ENCODE measurements at regions not wholly inside any gene's neighbourhood (a gene's known extent, or its start where the extent isn't known, plus 50 kb on each side); places are given as distances from the start of the nearest gene placed in this dataset.

DNA sequence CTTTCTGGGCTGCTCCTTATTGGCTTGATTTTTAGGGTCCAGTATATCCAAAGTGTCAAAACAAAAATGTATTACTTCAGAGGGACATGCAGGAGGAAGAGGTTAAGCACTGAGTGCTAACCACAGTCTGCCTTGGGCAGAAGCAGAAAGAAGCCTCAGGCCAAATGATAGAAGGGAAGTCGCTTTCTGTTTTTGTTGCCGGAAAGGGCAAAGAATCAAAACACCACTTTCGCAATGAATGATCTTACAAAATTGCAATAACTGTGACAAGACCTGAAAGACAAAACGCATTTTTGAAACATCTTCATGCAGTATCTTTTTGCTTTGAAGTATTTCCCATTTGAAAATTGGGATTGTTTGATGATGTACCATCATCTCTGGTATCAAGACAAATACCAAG is 70.1 kb upstream of the PICALM start:
- H3K4me1 ChIP-seq (ENCODE audit: insufficient read depth, low read length, poor library complexity, severe bottlenecking), result no peaks in the 10 kb centered on the region
- peak overlapping the region; percentile 95 for H2AFZ ChIP-seq (ENCODE audit: low read length)
- CTCF ChIA-PET (ENCODE audit: unreplicated experiment), result no interaction called here
- no peaks in the 10 kb centered on the region for H3K79me2 ChIP-seq (ENCODE audit: insufficient read depth, low read depth, low read length)
- H3K27ac ChIP-seq (ENCODE audit: low read depth, low read length, poor library complexity, severe bottlenecking), result no peak overlapping the region
- H3K4me2 ChIP-seq (ENCODE audit: low read length), result peak overlapping the region; percentile 23
- no peaks in the 10 kb centered on the region for H3K9me2 ChIP-seq (ENCODE audit: insufficient read depth, low read length)
- no peaks in the 10 kb centered on the region for H3K36me3 ChIP-seq (ENCODE audit: insufficient read depth, low read length)
- no peaks in the 10 kb centered on the region for H3K9me3 ChIP-seq (ENCODE audit: low read length)
- H4K20me1 ChIP-seq (ENCODE audit: insufficient read depth, low read length), result no peaks in the 10 kb centered on the region
- TF ChIP-seq, protein P1, sequence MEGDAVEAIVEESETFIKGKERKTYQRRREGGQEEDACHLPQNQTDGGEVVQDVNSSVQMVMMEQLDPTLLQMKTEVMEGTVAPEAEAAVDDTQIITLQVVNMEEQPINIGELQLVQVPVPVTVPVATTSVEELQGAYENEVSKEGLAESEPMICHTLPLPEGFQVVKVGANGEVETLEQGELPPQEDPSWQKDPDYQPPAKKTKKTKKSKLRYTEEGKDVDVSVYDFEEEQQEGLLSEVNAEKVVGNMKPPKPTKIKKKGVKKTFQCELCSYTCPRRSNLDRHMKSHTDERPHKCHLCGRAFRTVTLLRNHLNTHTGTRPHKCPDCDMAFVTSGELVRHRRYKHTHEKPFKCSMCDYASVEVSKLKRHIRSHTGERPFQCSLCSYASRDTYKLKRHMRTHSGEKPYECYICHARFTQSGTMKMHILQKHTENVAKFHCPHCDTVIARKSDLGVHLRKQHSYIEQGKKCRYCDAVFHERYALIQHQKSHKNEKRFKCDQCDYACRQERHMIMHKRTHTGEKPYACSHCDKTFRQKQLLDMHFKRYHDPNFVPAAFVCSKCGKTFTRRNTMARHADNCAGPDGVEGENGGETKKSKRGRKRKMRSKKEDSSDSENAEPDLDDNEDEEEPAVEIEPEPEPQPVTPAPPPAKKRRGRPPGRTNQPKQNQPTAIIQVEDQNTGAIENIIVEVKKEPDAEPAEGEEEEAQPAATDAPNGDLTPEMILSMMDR (conservative IDR thresholded peaks at IDR 0.05; ENCODE audit: low read length), result no peak
- no peak overlapping the region for H3K4me3 ChIP-seq (ENCODE audit: low read depth, low read length, poor library complexity, severe bottlenecking)
- POLR2A ChIA-PET, result interaction anchor here (0.6 kb wide), 1 partner anchor 220 kb away, joined by 3 read pairs; no protein-coding TSS in a partner anchor
- no TSS peak for BruUV-seq (replicated peaks)
- intact Hi-C loops (cut with micrococcal nuclease; ENCODE audit: unreplicated experiment), result no loop called here
- peak; percentile 10 for DNase-seq (ENCODE audit: low spot score)

DNA sequence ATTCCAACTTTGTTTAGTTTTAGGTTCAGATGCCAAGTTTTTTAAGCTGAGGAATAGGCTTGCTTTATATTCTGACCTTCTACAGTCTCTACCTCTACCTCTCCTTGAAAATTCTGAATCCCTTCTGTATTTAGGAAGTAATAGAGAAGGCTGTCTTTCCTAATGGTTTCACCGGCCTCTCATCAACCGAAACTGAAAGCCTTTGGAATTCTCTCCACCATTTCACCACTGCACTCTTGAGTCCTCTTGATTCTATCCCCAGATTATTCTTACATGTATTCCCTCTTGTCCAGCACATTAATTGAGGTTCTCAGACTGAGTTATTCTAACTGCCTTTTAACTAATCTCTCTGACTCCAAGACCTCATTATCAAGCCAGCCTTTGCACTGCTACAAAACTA is 67.7 kb upstream of the PICALM start:
- BruUV-seq (replicated peaks), result no TSS peak

DNA sequence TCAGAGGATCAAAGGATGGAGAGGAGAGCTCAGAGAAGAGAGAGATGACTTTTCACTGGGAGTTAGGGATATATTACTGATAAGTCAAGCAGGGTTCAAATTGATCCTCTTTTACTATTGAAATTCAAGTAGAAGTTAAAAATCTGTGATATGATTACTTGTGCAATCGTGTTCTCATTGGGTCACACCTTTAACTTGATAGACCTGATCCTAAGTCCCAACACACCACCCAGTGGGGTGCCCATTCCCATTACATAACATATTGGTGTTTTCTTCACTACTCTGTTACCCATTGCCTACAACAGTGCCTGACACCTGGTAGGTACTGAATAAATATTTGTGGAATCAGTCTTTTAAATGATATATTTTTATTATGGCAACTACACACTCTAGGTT is 66.4 kb upstream of the PICALM start:
- Histone ChIP-seq H4K20me1 (ENCODE audit: insufficient read depth, low read length) (no peaks in the 10 kb centered on the region), H2AFZ (ENCODE audit: low read length) (no peak overlapping the region), H3K36me3 (ENCODE audit: insufficient read depth, low read length) (no peaks in the 10 kb centered on the region), H3K79me2 (ENCODE audit: insufficient read depth, low read depth, low read length) (no peaks in the 10 kb centered on the region), H3K9me3 (ENCODE audit: low read length) (no peaks in the 10 kb centered on the region), H3K4me1 (ENCODE audit: insufficient read depth, low read length, poor library complexity, severe bottlenecking) (no peaks in the 10 kb centered on the region), H3K9me2 (ENCODE audit: insufficient read depth, low read length) (no peaks in the 10 kb centered on the region), H3K4me2 (ENCODE audit: low read length) (no peak overlapping the region), H3K27ac (ENCODE audit: low read depth, low read length, poor library complexity, severe bottlenecking) (no peak overlapping the region), H3K4me3 (ENCODE audit: low read depth, low read length, poor library complexity, severe bottlenecking) (no peak overlapping the region)
- intact Hi-C loops (cut with micrococcal nuclease; ENCODE audit: unreplicated experiment), result no loop called here
- TF ChIP-seq, protein P1 (conservative IDR thresholded peaks at IDR 0.05; ENCODE audit: low read length), result no peak
- POLR2A ChIA-PET, result interaction anchor here (0.5 kb wide), 1 partner anchor 1091 kb away, joined by 4 read pairs; no protein-coding TSS in a partner anchor
- no TSS peak for BruUV-seq (replicated peaks)
- CTCF ChIA-PET (ENCODE audit: unreplicated experiment), result no interaction called here
- no peak for DNase-seq (ENCODE audit: low spot score)

More for the DNA sequence above, 67.7 kb upstream of the PICALM start:
- H3K27ac ChIP-seq (ENCODE audit: low read depth, low read length, poor library complexity, severe bottlenecking), result no peak overlapping the region
- no peak overlapping the region for H3K4me3 ChIP-seq (ENCODE audit: low read depth, low read length, poor library complexity, severe bottlenecking)
- H3K79me2 ChIP-seq (ENCODE audit: insufficient read depth, low read depth, low read length), result no peaks in the 10 kb centered on the region
- H3K9me2 ChIP-seq (ENCODE audit: insufficient read depth, low read length), result no peaks in the 10 kb centered on the region
- ChIA-PET CTCF (ENCODE audit: unreplicated experiment) (no interaction called here), POLR2A (interaction anchor here (0.6 kb wide), 1 partner anchor 157 kb away, joined by 4 read pairs; no protein-coding TSS in a partner anchor)
- intact Hi-C loops (cut with micrococcal nuclease; ENCODE audit: unreplicated experiment), result no loop called here
- H3K36me3 ChIP-seq (ENCODE audit: insufficient read depth, low read length), result no peaks in the 10 kb centered on the region
- no peak overlapping the region for H2AFZ ChIP-seq (ENCODE audit: low read length)
- H4K20me1 ChIP-seq (ENCODE audit: insufficient read depth, low read length), result no peaks in the 10 kb centered on the region
- H3K9me3 ChIP-seq (ENCODE audit: low read length), result no peaks in the 10 kb centered on the region
- no peak overlapping the region for H3K4me2 ChIP-seq (ENCODE audit: low read length)
- TF ChIP-seq EZH2phosphoT487 (IDR thresholded peaks at IDR 0.05; ENCODE audit: borderline replicate concordance, low read depth, low read length), result no peak
- TF ChIP-seq, protein P1 (conservative IDR thresholded peaks at IDR 0.05; ENCODE audit: low read length), result no peak
- H3K4me1 ChIP-seq (ENCODE audit: insufficient read depth, low read length, poor library complexity, severe bottlenecking), result no peaks in the 10 kb centered on the region
- no peak for DNase-seq (ENCODE audit: low spot score)

All from OCI-LY7 (cell line).